CMK (cell line): ENCODE measurements at regions not wholly inside any gene's neighbourhood (a gene's known extent, or its start where the extent isn't known, plus 50 kb on each side); places are given as distances from the start of the nearest gene placed in this dataset.
"Not testable (repeated sequence)": the region's sequence is repeated elsewhere in the genome, so short reads cannot be mapped to it uniquely, and the experiment has no call there.

Source experiments
- DNase-seq: peaks from one replicate; pipeline ENCODE4 v3.0.0-alpha.2; 2010; ENCODE audit warnings: low read depth

DNA sequence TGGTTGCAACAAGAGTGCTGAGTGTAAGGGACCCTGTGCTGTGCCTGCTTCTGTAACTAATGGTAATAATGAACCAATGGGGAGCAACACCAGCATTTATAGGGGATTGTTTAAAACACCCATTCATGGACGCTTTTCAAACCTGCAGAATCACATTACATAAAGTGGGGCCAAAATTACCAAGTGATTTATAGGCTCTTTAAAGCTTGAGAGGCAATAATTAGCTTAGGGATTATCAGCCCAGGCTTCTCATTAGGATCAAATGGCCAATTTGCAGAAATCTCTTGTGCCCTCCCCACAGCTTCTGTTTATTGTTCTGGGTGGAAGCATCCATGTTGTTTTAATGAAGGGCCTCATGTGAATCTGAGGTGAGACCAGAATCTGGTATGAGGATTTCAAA lies 125.5 kb downstream of the ZNF486 start:
- not testable (repeated sequence) for DNase-seq

DNA sequence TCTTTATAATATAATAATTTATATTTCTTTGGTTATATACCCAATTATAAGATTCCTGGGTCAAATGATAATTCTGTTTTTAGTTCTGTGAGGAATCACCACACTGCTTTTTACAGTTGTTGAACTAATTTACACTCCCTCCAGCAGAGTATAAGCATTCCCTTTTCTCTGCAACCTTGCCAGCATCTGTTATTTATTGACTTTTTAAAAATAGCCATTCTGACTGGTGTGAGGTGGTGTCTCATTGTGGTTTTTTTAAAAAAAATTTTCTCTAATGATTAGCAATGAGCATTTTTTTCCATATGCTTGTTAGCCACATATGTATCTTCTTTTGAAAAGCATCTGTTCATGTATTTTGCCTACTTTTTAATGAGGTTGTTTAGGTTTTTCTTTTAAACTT lies 122.2 kb downstream of the ZNF486 start:
- DNase-seq, result no peak

DNA sequence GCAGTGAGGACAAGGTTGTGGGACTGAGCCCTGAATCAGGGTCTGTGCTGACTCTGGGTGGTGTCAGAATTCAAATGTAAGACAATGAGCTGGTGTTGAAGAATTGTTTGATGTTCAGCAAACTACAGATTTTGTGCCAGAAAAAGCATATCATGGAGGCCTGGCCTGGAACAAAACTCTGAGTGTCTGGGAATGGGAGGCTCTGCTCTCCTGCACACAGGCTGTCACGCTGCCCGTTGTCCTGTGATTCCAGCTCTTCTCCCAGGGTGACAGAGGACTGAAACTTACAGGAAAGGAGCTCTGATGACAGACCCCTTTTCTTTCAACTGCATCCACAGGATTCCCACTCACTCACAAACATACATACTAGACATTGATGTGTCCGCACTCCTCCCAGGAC lies 120.1 kb downstream of the ZNF486 start:
- no peak for DNase-seq

- DNase-seq, result not testable (repeated sequence)
Measured at GRCh38 chr19:20285876-20286275, 118.9 kb downstream of the ZNF486 start.

DNA sequence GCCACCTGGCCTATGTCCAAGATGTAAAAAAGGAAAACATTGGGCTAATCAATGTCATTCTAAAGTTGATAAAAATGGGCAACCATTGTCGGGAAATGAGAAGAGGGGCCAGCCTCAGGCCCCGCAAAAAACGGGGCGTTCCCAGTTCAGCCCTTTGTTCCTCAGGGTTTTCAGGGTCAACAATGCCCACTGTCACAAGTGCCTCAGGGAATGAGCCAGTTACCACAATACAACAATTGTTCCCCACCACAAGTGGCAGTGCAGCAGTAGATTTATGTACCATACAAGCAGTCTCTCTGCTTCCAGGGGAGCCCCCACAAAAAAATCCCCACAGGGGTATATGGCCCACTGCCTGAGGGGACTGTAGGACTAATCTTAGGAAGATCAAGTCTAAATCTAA lies 112.5 kb downstream of the ZNF486 start:
- DNase-seq, result no peak

DNA sequence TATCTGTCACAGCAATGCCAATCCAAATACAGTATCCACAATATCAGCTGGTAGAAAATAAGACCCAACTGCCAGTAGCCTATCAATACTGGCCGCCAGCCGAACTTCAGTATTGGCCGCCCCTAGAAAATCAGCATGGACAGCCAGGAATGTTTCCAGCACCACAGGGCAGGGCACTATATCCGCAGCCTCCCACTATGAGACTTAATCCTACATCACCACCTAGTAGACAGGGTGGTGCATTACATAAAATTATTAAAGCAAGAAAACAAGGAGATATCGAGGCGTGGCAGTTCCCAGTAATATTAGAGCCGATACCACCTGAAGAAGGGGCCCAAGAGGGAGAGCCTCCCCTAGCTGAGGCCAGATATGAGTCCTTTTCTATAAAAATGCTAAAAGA lies 111.3 kb downstream of the ZNF486 start:
- DNase-seq, result no peak

GRCh38 chr19:20276732-20277082 lies 109.7 kb downstream of the ZNF486 start:
- DNase-seq, result not testable (repeated sequence)

- DNase-seq, result no peak
Measured at GRCh38 chr19:20276011-20276731, 109.2 kb downstream of the ZNF486 start.

GRCh38 chr19:20273951-20274570 lies 107.0 kb downstream of the ZNF486 start:
- no peak for DNase-seq

- no peak for DNase-seq
Measured at GRCh38 chr19:20273376-20273775, 106.4 kb downstream of the ZNF486 start.

DNA sequence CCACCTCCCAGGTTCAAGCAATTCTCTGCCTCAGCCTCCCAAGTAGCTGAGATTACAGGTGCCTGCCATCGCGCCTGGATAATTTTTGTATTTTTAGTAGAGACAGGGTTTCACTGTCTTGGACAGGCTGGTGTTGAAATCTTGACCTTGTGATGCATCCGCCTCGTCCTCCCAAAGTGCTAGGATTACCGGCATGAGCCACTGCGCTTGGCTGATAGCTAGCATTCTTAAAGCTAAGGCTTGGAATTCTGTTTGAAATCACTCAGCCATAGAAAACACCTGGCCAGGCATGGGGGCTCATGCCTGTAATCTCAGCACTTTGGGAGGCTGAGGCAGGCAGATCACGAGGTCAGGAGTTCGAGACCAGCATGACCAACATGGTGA lies 105.6 kb downstream of the ZNF486 start:
- DNase-seq, result not testable (repeated sequence)

DNA sequence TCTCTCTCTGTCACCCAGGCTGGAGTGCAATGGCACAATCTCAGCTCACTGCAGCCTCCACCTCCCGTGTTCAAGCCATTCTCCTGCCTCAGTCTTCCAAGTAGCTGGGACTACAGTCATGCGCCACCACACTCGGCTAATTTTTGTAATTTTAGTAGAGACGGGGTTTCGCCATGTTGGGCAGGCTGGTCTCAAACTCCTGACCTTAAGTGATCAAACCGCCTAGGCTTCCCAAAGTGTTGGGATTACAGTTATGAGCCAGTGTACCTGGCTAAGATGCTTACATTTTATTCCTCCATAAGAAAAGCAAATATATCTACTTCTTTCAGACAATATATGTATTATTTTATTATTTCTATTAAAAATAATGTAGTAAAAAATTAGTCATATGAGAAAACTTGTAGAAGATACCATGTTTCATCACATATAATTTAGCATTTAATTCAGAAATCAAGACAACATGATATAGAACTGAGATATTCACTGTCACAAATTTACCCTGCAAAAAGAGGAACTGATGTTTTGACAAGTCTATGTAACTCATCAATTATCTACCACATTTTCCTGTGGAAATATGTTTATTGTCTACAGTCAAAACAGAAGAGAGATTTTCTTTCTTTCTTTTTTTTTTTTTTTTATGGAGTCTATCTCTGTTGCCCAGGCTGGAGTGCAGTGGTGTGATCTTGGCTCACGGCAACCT lies 105.1 kb downstream of the ZNF486 start:
- not testable (repeated sequence) for DNase-seq

DNA sequence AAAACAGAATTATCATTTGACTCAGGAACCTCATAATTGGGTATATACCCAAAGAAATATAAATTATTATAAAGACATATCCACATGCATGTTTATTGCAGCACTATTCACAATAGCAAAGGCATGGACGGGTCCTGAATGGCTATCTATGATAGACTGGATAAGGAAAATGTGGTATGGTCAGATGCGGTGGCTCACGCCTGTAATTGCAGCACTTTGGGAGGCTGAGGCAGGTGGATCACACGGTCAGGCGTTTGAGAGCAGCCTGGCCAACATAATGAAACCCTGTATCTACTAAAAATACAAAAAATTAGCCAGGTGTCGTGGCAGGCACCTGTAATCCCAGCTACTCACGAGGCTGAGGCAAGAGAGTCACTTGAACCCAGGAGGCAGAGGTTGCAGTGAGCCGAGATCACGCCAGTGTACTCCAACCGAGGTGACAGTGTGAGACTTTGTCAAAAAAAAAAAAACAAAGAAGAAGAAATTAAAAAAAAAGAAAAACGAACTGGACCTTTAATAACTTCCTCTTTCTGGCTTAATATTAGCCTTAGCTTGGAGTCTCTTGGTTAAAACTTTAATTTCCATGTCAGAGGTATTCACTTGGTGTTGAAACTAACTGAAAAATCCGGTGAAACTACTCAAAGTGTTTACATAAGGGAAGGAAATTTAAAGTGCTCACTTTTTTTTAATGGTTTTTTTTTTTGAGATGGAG lies 104.4 kb downstream of the ZNF486 start:
- DNase-seq, result no peak

DNA sequence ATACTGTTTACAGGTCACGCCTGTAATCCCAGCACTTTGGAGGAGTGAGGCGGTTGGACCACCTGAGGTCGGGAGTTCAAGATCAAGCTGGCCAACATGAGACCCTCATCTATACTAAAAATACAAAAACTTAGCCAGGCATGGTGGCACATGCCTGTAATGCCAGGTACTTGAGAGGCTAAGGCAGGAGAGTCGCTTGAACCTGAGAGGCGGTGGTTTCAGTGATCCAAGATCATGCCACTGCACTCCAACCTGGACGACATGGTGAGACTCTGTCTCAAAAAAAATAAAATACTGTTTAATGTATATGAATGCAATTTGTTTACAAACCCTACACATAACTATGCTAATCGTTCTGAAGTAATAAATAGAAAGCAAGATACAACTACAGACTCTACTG lies 102.4 kb downstream of the ZNF486 start:
- DNase-seq, result no peak

DNA sequence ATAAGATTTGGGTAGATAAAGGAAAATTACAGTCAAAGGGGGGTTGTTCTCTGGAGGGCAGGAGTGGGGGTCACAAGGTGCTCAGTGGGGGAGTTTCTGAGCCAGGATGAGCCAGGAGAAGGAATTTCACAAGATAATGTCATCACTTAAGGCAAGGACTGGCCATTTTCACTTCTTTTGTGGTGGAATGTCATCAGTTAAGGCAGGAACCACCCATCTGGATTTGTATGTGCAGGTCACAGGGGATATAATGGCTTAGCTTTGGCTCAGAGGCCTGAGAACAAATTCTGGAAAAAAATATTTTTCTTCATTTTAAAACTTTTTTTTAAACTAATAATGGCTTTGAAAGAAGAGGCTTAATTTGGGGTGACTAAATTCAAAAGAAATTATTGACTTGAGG lies 94.5 kb downstream of the ZNF486 start:
- DNase-seq, result not testable (repeated sequence)

DNA sequence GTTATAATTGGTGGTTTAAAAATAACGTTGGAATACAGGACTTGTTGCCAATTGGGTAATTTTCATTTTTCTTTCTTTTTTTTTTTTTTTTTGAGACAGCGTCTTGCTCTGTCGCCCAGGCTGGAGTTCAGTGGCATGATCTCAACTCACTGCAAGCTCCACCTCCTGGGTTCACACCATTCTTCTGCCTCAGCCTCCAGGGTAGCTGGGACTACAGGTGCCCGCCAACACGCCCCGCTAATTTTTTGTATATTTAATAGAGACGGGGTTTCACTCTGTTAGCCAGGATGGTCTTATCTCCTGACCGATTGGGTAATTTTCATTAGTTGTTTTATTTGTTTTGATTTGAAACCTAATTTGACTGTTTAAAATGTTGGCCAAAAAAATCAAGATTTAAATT lies 93.7 kb downstream of the ZNF486 start:
- not testable (repeated sequence) for DNase-seq

- DNase-seq, result no peak
Measured at GRCh38 chr19:20259615-20260014, 92.6 kb downstream of the ZNF486 start.

DNA sequence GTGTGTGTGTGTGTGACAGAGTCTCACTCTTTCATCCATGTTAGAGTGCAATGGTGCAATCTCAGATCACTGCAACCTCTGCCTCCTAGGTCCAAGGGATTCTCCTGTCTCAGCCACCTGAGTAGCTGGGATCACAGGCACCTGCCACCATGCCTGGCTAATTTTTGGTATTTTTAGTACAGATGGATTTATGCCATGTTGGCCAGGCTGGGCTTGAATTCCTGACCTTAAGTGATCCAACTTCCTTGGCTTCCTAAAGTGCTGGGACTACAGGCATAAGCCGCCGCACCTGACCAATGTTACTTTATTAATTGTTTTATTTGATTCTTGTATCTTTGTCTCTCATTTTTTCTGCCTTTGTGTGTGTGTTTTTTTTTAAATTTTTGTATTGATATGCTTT lies 89.6 kb downstream of the ZNF486 start:
- DNase-seq, result no peak

GRCh38 chr19:20254121-20254520 lies 87.1 kb downstream of the ZNF486 start:
- DNase-seq, result no peak

DNA sequence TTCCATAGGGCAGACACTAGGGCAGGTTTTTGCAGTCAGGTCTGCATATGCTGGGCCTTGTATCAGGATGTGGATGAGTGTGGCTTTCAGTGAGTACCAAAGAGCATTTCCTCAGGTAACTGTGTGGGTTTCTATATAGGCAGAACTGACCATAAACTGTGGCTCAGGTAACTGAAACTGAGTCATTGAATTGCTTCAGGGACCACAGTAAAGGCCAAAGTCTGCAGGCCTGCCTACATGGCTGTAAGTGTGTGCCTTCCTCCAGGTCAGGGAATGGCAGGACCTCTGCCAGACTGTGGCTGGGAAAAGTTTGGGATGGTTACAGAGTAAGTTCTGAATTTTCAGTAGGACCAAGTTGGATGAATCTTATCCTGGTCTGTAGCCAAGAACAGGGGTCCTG lies 85.6 kb downstream of the ZNF486 start:
- no peak for DNase-seq

GRCh38 chr19:20250627-20251026 lies 83.6 kb downstream of the ZNF486 start:
- DNase-seq, result no peak

DNA sequence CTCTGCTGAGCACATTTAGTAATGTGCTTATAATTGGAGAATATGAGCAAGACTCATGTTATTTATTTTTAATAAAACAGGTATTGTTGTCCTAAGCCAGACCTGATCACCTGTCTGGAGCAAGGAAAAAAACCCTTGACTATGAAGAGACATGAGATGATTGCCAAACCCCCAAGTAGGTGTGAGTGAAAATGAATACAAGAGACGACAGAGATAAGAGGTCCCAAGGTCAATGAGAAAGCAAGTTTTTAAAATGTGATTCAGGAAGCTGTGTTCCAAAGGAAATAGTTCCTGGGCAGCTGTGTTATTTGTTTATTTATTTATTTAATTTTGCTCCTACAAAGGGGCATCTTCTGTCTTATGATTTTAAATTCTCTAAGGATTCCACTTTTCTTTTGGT lies 83.1 kb downstream of the ZNF486 start:
- no peak for DNase-seq
